Thoracic aorta (tissue), 2 donors: ENCODE measurements at regions not wholly inside any gene's neighbourhood (a gene's known extent, or its start where the extent isn't known, plus 50 kb on each side); places are given as distances from the start of the nearest gene placed in this dataset.

Experiments
- ATAC-seq: fragments of 150-250 bp; one replicate; pipeline ENCODE4 v1.8.0; 2017; ENCODE audit warnings: low read depth; ENCODE audit not compliant: insufficient number of reproducible peaks, low FRiP score
- DNase-seq: peaks from one replicate; pipeline ENCODE4 v3.0.0-alpha.2; 2020; ENCODE audit warnings: low spot score
- H3K27ac ChIP-seq, 2 donors: fragments of 200-600 bp; sonication (generic); 1 replicate in 1 of 2; 2 replicates in 1 of 2; pipeline ENCODE4 v1.5.1; 2016; ENCODE audit warnings: mild to moderate bottlenecking in 2 of 2, moderate library complexity in 2 of 2
- H3K27me3 ChIP-seq: fragments of 200-600 bp; sonication (generic); replicated peaks from 2 replicates; pipeline ENCODE4 v1.6.0; 2016; ENCODE audit warnings: mild to moderate bottlenecking; ENCODE audit not compliant: insufficient read depth
- H3K36me3 ChIP-seq: fragments of 200-600 bp; sonication (generic); one replicate; pipeline ENCODE4 v1.5.1; 2016
- H3K4me1 ChIP-seq, 2 donors: fragments of 200-600 bp; sonication (generic); 1 replicate in 1 of 2; 2 replicates in 1 of 2; pipeline versions ENCODE4 v1.5.1 to v1.6.0; 2016; ENCODE audit warnings: low read depth in 2 of 2, mild to moderate bottlenecking in 1 of 2; ENCODE audit not compliant: control insufficient read depth in 1 of 2
- H3K4me3 ChIP-seq: fragments of 200-600 bp; sonication (generic); 2 replicates; pipeline ENCODE4 v1.5.1; 2016; ENCODE audit warnings: mild to moderate bottlenecking
- H3K9me3 ChIP-seq: fragments of 200-600 bp; sonication (generic); 2 replicates; pipeline ENCODE4 v1.5.1; 2016
- CTCF ChIP-seq: fragments of 200-600 bp; sonication (generic); IDR thresholded peaks from one replicate; pipeline ENCODE4 v1.5.1; 2019; ENCODE audit warnings: antibody characterized with exemption

- ATAC-seq (peak; percentile 82), DNase-seq (no peak)
- peaks cover 10 to 22% of the 10 kb centered on the region in 2 donors for H3K4me1 ChIP-seq
- no peaks in the 10 kb centered on the region for H3K9me3 ChIP-seq
- no peaks in the 10 kb centered on the region for H3K27me3 ChIP-seq
- no peaks in the 10 kb centered on the region for H3K36me3 ChIP-seq
- peak; percentile 82 for TF ChIP-seq CTCF
- no peak overlapping the region for H3K27ac ChIP-seq
- H3K4me3 ChIP-seq, result no peak overlapping the region
Observed at GRCh38 chr1:66446261-66447001, 87.5 kb upstream of the SGIP1 start.

GRCh38 chr1:66450043-66450514, 83.9 kb upstream of the SGIP1 start:
- peak overlapping the region; percentile 6 for H3K4me3 ChIP-seq
- ATAC-seq (peak; percentile 19), DNase-seq (no peak)
- H3K27ac ChIP-seq, result peak overlapping the region; percentile 60 to 66
- peaks cover 10 to 22% of the 10 kb centered on the region in 2 donors for H3K4me1 ChIP-seq
- no peak for TF ChIP-seq CTCF
- no peaks in the 10 kb centered on the region for H3K27me3 ChIP-seq
- H3K9me3 ChIP-seq, result no peaks in the 10 kb centered on the region
- H3K36me3 ChIP-seq, result no peaks in the 10 kb centered on the region

- TF ChIP-seq CTCF, result no peak
- H3K9me3 ChIP-seq, result no peaks in the 10 kb centered on the region
- H3K4me1 ChIP-seq, result peaks cover 10 to 22% of the 10 kb centered on the region in 2 donors
- ATAC-seq (no peak), DNase-seq (no peak)
- H3K27me3 ChIP-seq, result no peaks in the 10 kb centered on the region
- H3K4me3 ChIP-seq, result no peak overlapping the region
- no peaks in the 10 kb centered on the region for H3K36me3 ChIP-seq
- peak overlapping the region; percentile 0 to 66 for H3K27ac ChIP-seq
Observed at GRCh38 chr1:66450847-66451246, 83.1 kb upstream of the SGIP1 start.

GRCh38 chr1:66452162-66452561, 81.8 kb upstream of the SGIP1 start:
- no peak for DNase-seq
- H3K36me3 ChIP-seq, result no peaks in the 10 kb centered on the region
- H3K4me3 ChIP-seq, result no peak overlapping the region
- H3K27ac ChIP-seq, result no peak overlapping the region
- ATAC-seq, result no peak
- H3K9me3 ChIP-seq, result no peaks in the 10 kb centered on the region
- H3K27me3 ChIP-seq, result no peaks in the 10 kb centered on the region
- no peak for TF ChIP-seq CTCF
- H3K4me1 ChIP-seq, result peaks cover 10 to 22% of the 10 kb centered on the region in 2 donors

GRCh38 chr1:66452982-66453381, 81.0 kb upstream of the SGIP1 start:
- no peak for ATAC-seq

More at GRCh38 chr1:66452982-66453381, 81.0 kb upstream of the SGIP1 start:
- no peak for TF ChIP-seq CTCF
- no peak overlapping the region for H3K4me3 ChIP-seq
- DNase-seq, result no peak
- H3K27ac ChIP-seq, result no peak overlapping the region
- H3K27me3 ChIP-seq, result no peaks in the 10 kb centered on the region
- no peaks in the 10 kb centered on the region for H3K9me3 ChIP-seq
- no peaks in the 10 kb centered on the region for H3K36me3 ChIP-seq
- peaks cover 10 to 22% of the 10 kb centered on the region in 2 donors for H3K4me1 ChIP-seq
